Activated B cell treated with CpG ODN at 0.5 μM for 24 hours (primary cell): ENCODE measurements at regions not wholly inside any gene's neighbourhood (a gene's known extent, or its start where the extent isn't known, plus 50 kb on each side); places are given as distances from the start of the nearest gene placed in this dataset.

ENCODE experiments used
- ATAC-seq: fragments of 200-7000 bp; cut with Tn5 transposase; one replicate; pipeline ENCODE4 v1.10.0; 2021; ENCODE audit warnings: low read depth, mild to moderate bottlenecking, moderate library complexity
- CTCF ChIA-PET: fragments of 350-600 bp; sonication (Branson Sonifier 250); formaldehyde crosslinking; loops from one replicate; lab custom pipeline; 2021; ENCODE audit warnings: antibody characterized with exemption; lab: Charles Lee
- POLR2A ChIA-PET: fragments of 350-600 bp; sonication (Branson Sonifier 250); formaldehyde crosslinking; loops from one replicate; lab custom pipeline; 2021; ENCODE audit warnings: antibody characterized with exemption; lab: Charles Lee
- DNase-seq: peaks from one replicate; pipeline ENCODE4 v3.0.0; 2022
- H3K27ac Mint-ChIP-seq: one replicate; pipeline ENCODE4 v1.8.0; 2020; ENCODE audit warnings: mixed read lengths
- H3K27me3 Mint-ChIP-seq: one replicate; pipeline ENCODE4 v1.8.0; 2021; ENCODE audit warnings: mixed read lengths
- H3K36me3 Mint-ChIP-seq: one replicate; pipeline ENCODE4 v1.8.0; 2021; ENCODE audit warnings: low read depth, mixed read lengths
- H3K4me1 Mint-ChIP-seq: one replicate; pipeline ENCODE4 v1.8.0; 2021; ENCODE audit warnings: mixed read lengths
- H3K4me3 Mint-ChIP-seq: one replicate; pipeline ENCODE4 v1.8.0; 2020; ENCODE audit warnings: mild to moderate bottlenecking, mixed read lengths
- H3K9me3 Mint-ChIP-seq: one replicate; pipeline ENCODE4 v1.8.0; 2020; ENCODE audit warnings: mixed read lengths
- CTCF ChIP-seq: fragments of 200-600 bp; IDR thresholded peaks from one replicate; pipeline ENCODE4 v1.8.0; 2022; ENCODE audit warnings: antibody characterized with exemption, mild to moderate bottlenecking
- intact Hi-C: fragments of 100-400 bp; cut with micrococcal nuclease; formaldehyde crosslinking; loops from one replicate; pipeline ENCODE4 v1.15.1; 2024

GRCh38 chr13:66069570-66069969, 1160.6 kb downstream of the PCDH9 start:
- CTCF ChIA-PET: no interaction called here

GRCh38 chr13:66068683-66069082, 1161.5 kb downstream of the PCDH9 start:
- Mint-ChIP-seq H3K4me1 (no peaks in the 10 kb centered on the region), H3K4me3 (no peak overlapping the region), H3K9me3 (no peaks in the 10 kb centered on the region), H3K36me3 (no peaks in the 10 kb centered on the region), H3K27ac (no peak overlapping the region), H3K27me3 (no peaks in the 10 kb centered on the region)
- intact Hi-C loops: no loop called here
- DNase-seq (no peak), ATAC-seq (no peak)
- POLR2A ChIA-PET: no interaction called here
- TF ChIP-seq CTCF: no peak
- CTCF ChIA-PET: no interaction called here

More at GRCh38 chr13:66069570-66069969, 1160.6 kb downstream of the PCDH9 start:
- no peak for TF ChIP-seq CTCF
- DNase-seq (no peak), ATAC-seq (no peak)
- no peak overlapping the region for H3K4me3 Mint-ChIP-seq
- H3K27me3 Mint-ChIP-seq: no peaks in the 10 kb centered on the region
- H3K9me3 Mint-ChIP-seq: no peaks in the 10 kb centered on the region
- POLR2A ChIA-PET: no interaction called here
- no peak overlapping the region for H3K27ac Mint-ChIP-seq
- intact Hi-C loops: no loop called here
- H3K4me1 Mint-ChIP-seq: no peaks in the 10 kb centered on the region
- no peaks in the 10 kb centered on the region for H3K36me3 Mint-ChIP-seq

GRCh38 chr13:66048888-66049287, 1181.2 kb downstream of the PCDH9 start:
- DNase-seq: no peak
- no peaks in the 10 kb centered on the region for H3K4me1 Mint-ChIP-seq
- no peak for TF ChIP-seq CTCF
- intact Hi-C loops: no loop called here
- no peaks in the 10 kb centered on the region for H3K27me3 Mint-ChIP-seq
- peaks cover 2% of the 10 kb centered on the region for H3K9me3 Mint-ChIP-seq
- CTCF ChIA-PET: no interaction called here
- H3K27ac Mint-ChIP-seq: no peak overlapping the region
- POLR2A ChIA-PET: no interaction called here
- no peaks in the 10 kb centered on the region for H3K36me3 Mint-ChIP-seq
- no peak for ATAC-seq
- no peak overlapping the region for H3K4me3 Mint-ChIP-seq

GRCh38 chr13:66040506-66040905, 1189.6 kb downstream of the PCDH9 start:
- ChIA-PET POLR2A (no interaction called here), CTCF (no interaction called here)
- intact Hi-C loops: no loop called here
- Mint-ChIP-seq H3K9me3 (peaks cover 2% of the 10 kb centered on the region), H3K27me3 (no peaks in the 10 kb centered on the region), H3K27ac (no peak overlapping the region), H3K36me3 (no peaks in the 10 kb centered on the region), H3K4me3 (no peak overlapping the region), H3K4me1 (no peaks in the 10 kb centered on the region)
- TF ChIP-seq CTCF: no peak
- DNase-seq: no peak
- ATAC-seq: no peak

DNA sequence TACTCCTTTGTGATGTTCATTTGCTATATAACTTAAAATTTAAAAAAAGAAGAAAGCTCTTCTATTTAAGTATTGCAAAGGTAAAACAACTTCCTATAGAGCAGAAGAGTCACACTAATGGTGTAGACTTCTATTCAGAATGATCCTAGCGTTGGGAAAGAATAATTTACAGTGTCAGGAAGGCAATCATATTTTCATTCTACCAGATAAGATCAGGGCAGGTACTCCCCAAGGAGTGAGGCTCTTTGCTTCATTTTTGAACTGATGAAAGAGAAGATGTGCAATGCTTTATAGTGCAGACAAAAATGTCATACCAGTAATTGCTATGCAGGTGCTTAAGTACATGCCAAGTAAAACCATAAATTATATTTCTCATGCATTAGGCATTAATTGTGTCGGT, 1193.0 kb downstream of the PCDH9 start:
- CTCF ChIA-PET: no interaction called here
- POLR2A ChIA-PET: no interaction called here
- Mint-ChIP-seq H3K4me1 (no peaks in the 10 kb centered on the region), H3K36me3 (no peaks in the 10 kb centered on the region), H3K27ac (no peak overlapping the region), H3K9me3 (peaks cover 5% of the 10 kb centered on the region), H3K4me3 (no peak overlapping the region), H3K27me3 (no peaks in the 10 kb centered on the region)
- ATAC-seq: no peak
- no peak for TF ChIP-seq CTCF
- intact Hi-C loops: no loop called here
- DNase-seq: no peak
